Body of pancreas (tissue), 4 donors: ENCODE measurements at regions not wholly inside any gene's neighbourhood (a gene's known extent, or its start where the extent isn't known, plus 50 kb on each side); places are given as distances from the start of the nearest gene placed in this dataset.

Experiments
- ATAC-seq: fragments of 150-250 bp; one replicate; pipeline ENCODE4 v1.9.1; 2016
- DNase-seq, 4 donors: peaks; one replicate each; pipeline ENCODE4 v3.0.0-alpha.2; 2019
- H3K27ac ChIP-seq, 4 donors: fragments of 200-600 bp; sonication (generic); 1 replicate in 3 of 4; 2 replicates in 1 of 4; pipeline versions ENCODE4 v1.5.1 to v1.6.1; 2016 to 2019; ENCODE audit warnings: mild to moderate bottlenecking in 1 of 4, mixed read lengths in 1 of 4, moderate library complexity in 1 of 4
- H3K27me3 ChIP-seq, 2 donors: fragments of 200-600 bp; sonication (generic); one replicate each; pipeline ENCODE4 v1.6.0; 2016; ENCODE audit warnings: mild to moderate bottlenecking in 1 of 2
- H3K36me3 ChIP-seq, 2 donors: fragments of 200-600 bp; sonication (generic); replicated peaks in 1 of 2; 2 replicates each; pipeline ENCODE4 v1.5.1; 2016; ENCODE audit warnings: low read depth in 2 of 2; ENCODE audit not compliant: insufficient read depth in 1 of 2
- H3K4me1 ChIP-seq: fragments of 200-600 bp; sonication (generic); one replicate; pipeline ENCODE4 v1.6.0; 2016
- H3K4me3 ChIP-seq, 2 donors: fragments of 200-600 bp; sonication (generic); 1 replicate in 1 of 2; 2 replicates in 1 of 2; pipeline ENCODE4 v1.5.1; 2016 to 2019
- H3K9me3 ChIP-seq, 3 donors: fragments of 200-600 bp; sonication (generic); 1 replicate in 2 of 3; 2 replicates in 1 of 3; pipeline ENCODE4 v1.5.1; 2016
- POLR2A ChIP-seq, 3 donors: fragments of 450-650 bp; IDR thresholded peaks; one replicate each; pipeline ENCODE4 v1.6.1; 2016; ENCODE audit warnings: antibody characterized with exemption in 3 of 3, mild to moderate bottlenecking in 2 of 3
- WGBS, 2 donors: methylation state at CpG; one replicate each; pipeline ENCODE4 v1.1.5; 2017; 5-methylcytosine and 5-hydroxymethylcytosine counted together
- intact Hi-C: fragments of 100-400 bp; cut with DNase I; formaldehyde crosslinking; loops from one replicate; pipeline ENCODE4 v1.15.1; 2023
- TF ChIP-seq, protein P1 (sequence below), 7 experiments: fragments of 450-650 bp in 4 of 7; fragments of 200-600 bp in 3 of 7; sonication (generic) in 3 of 7; IDR thresholded peaks; one replicate each; pipeline ENCODE4 v1.5.1; 2016 to 2019; ENCODE audit warnings: antibody characterized with exemption in 7 of 7

DNA sequence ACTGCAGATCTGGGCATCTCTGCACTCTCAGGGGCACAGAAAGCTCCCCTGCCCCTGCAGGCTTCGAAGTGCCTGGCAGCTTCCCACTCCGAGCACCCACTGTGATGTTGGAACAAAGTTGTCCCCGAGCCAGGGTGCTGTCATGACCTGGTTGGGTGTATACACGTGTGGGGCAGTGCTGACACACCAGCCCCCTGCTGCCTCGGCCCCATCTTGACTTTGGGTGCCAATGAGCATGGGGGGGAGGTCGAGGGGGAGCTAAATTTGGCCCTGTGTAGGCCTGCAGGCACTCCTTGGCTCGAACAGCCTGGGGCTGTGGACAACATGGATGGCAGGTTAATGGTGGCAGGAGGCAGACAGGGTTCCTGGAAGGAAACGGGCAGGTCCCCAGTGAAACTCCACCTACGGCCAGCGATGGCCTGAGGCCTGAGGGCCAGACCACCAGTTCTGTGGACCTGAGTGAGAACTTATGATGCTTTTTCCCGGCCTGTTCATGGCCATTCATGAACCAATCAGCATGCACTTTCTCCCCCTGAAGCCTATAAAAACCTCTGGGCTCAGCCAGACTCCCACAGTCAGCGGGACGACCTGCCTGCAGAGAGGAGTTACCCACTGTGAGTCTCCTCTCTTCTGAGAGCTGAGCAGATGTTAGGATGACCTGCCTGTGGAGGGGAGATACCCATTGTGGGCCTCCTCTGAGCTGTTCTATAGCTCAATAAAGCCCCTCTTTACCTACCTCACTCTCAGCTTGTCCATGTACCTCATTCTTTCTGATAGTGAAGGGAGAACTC is 1029.1 kb upstream of the GBE1 start:
- H3K36me3 ChIP-seq, result no peaks in the 10 kb centered on the region
- no peaks in the 10 kb centered on the region for H3K27me3 ChIP-seq
- TF ChIP-seq POLR2A (IDR thresholded peaks at IDR 0.05), result no peak
- TF ChIP-seq, protein P1, sequence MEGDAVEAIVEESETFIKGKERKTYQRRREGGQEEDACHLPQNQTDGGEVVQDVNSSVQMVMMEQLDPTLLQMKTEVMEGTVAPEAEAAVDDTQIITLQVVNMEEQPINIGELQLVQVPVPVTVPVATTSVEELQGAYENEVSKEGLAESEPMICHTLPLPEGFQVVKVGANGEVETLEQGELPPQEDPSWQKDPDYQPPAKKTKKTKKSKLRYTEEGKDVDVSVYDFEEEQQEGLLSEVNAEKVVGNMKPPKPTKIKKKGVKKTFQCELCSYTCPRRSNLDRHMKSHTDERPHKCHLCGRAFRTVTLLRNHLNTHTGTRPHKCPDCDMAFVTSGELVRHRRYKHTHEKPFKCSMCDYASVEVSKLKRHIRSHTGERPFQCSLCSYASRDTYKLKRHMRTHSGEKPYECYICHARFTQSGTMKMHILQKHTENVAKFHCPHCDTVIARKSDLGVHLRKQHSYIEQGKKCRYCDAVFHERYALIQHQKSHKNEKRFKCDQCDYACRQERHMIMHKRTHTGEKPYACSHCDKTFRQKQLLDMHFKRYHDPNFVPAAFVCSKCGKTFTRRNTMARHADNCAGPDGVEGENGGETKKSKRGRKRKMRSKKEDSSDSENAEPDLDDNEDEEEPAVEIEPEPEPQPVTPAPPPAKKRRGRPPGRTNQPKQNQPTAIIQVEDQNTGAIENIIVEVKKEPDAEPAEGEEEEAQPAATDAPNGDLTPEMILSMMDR (IDR thresholded peaks at IDR 0.05), result no peak
- H3K4me1 ChIP-seq, result no peaks in the 10 kb centered on the region
- no peaks in the 10 kb centered on the region for H3K9me3 ChIP-seq
- ATAC-seq, result no peak
- no peak for DNase-seq
- 68 to 70% methylated on average over 10 to 13 of the region's 13 CpGs for WGBS, 2 donors
- intact Hi-C loops, result no loop called here
- no peak overlapping the region for H3K4me3 ChIP-seq
- no peak overlapping the region for H3K27ac ChIP-seq

DNA sequence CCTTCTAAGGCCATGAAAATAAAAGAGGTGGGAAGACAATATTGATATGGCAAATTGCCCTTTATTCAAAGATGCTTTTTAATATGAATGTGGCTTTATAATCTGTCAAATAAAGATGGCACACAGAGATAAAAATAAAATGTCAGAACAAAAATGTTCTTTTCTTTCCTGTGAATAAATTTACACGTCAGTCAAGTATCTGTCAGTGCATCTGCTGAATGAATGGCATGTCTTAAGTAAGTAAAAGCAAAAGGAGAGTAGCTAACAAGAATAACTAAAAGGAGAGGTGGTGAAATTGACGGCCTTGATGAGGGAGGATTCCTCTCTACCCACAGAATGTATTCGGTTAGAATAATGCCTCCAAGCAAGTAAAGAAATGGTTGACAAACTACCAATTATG is 1021.7 kb upstream of the GBE1 start:
- Histone ChIP-seq H3K36me3 (no peaks in the 10 kb centered on the region), H3K4me1 (no peaks in the 10 kb centered on the region), H3K4me3 (no peak overlapping the region), H3K9me3 (no peaks in the 10 kb centered on the region), H3K27ac (no peak overlapping the region), H3K27me3 (no peaks in the 10 kb centered on the region)
- 62 to 65% methylated on average over 3 of the region's 3 CpGs for WGBS, 2 donors
- intact Hi-C loops, result no loop called here
- TF ChIP-seq, protein P1 (IDR thresholded peaks at IDR 0.05), result no peak
- ATAC-seq (no peak), DNase-seq (no peak)

DNA sequence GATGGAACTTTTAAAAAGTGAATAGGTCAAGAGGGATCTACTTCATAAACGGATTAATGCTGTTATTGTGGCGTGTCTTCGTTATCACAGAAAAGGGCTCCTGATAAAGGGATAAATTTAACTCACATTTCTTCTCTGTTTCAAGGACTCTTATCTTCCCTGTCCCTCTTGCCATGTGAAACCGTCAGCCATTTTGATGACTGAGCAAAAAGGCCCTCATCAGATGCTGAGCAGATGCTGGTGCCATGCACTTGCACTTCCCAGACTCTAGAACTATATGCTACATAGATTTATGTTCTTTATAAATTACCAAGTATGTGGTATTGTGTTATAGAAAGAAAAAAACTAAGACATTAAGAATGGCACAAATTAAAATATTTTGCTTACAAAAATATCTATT is 1011.8 kb upstream of the GBE1 start:
- Histone ChIP-seq H3K9me3 (no peaks in the 10 kb centered on the region), H3K36me3 (no peaks in the 10 kb centered on the region), H3K4me1 (peaks cover 6% of the 10 kb centered on the region), H3K27me3 (no peaks in the 10 kb centered on the region), H3K27ac (no peak overlapping the region), H3K4me3 (no peak overlapping the region)
- TF ChIP-seq POLR2A (IDR thresholded peaks at IDR 0.05), result no peak
- TF ChIP-seq, protein P1 (IDR thresholded peaks at IDR 0.05), result no peak
- ATAC-seq (no peak), DNase-seq (no peak)
- intact Hi-C loops, result no loop called here
- 77 to 79% methylated on average over 4 of the region's 4 CpGs for WGBS, 2 donors

DNA sequence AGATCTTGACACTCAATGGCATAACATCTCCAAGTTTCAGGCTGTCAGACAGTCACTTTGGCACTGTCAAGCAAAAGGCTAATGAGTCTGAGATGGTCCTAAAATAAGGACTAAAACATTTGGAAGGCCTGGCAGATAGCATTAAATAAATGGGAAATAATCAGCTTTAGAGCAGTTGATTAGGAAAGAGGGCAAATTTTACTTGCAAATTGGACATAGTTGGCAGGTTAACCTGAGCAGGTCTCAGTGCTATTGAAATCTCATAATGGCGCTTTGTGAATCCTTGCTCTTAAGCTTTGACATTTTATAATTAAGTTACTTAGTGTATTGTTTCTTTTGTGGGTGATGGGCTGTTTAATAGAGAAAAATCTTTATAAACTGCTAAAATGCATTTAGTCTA is 1003.1 kb upstream of the GBE1 start:
- TF ChIP-seq, protein P1 (IDR thresholded peaks at IDR 0.05), result no peak
- no peak for TF ChIP-seq POLR2A (IDR thresholded peaks at IDR 0.05)
- Histone ChIP-seq H3K27me3 (no peaks in the 10 kb centered on the region), H3K27ac (no peak overlapping the region), H3K4me3 (no peak overlapping the region), H3K4me1 (peaks cover 16% of the 10 kb centered on the region), H3K36me3 (no peaks in the 10 kb centered on the region), H3K9me3 (no peaks in the 10 kb centered on the region)
- intact Hi-C loops, result no loop called here
- no peak for ATAC-seq
- DNase-seq, result no peak
- 97 to 100% methylated on average over 1 of the region's 1 CpG for WGBS, 2 donors

DNA sequence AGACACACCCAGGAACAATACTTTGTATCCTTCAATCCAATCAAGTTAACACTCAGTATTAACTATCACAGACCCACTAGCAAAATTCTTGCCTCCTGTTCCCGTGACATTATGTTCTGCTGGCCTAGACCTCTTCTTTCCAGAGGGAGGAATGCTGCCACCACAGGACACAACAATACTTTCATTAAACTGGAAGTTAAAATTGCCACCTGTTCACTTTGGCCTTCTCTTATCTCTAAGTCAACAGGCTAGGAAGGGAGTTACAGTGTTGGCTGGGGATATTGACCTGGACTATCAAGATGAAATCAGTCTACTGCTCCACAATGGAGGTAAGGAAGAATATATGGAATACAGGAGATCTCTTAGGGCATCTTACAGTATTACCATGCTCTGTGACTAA is 1000.4 kb upstream of the GBE1 start:
- Histone ChIP-seq H3K27ac (no peak overlapping the region), H3K9me3 (no peaks in the 10 kb centered on the region), H3K4me3 (no peak overlapping the region), H3K36me3 (no peaks in the 10 kb centered on the region), H3K27me3 (no peaks in the 10 kb centered on the region), H3K4me1 (peaks cover 16% of the 10 kb centered on the region)
- intact Hi-C loops, result no loop called here
- TF ChIP-seq POLR2A (IDR thresholded peaks at IDR 0.05), result no peak
- TF ChIP-seq, protein P1 (IDR thresholded peaks at IDR 0.05), result peak in 2 of 7 experiments; percentile 18 to 32
- ATAC-seq (peak; percentile 75), DNase-seq (peak in 2 of 4 donors; percentile 24 to 48)
- WGBS, 2 donors, result 33 to 50% methylated on average over 1 of the region's 1 CpG
